Mucosa of descending colon (tissue), 3 donors: ENCODE measurements at regions not wholly inside any gene's neighbourhood (a gene's known extent, or its start where the extent isn't known, plus 50 kb on each side); places are given as distances from the start of the nearest gene placed in this dataset.

ENCODE experiments used
- ATAC-seq: fragments of 200-7000 bp; cut with Tn5 transposase; one replicate; pipeline ENCODE4 v1.9.1; 2020; ENCODE audit warnings: mild to moderate bottlenecking, moderate library complexity
- DNase-seq, 3 donors: peaks; one replicate each; pipeline ENCODE4 v3.0.0-alpha.2; 2020
- H3K36me3 ChIP-seq: fragments of 200-600 bp; one replicate; pipeline ENCODE4 v1.8.0; 2021; ENCODE audit warnings: low read depth, mild to moderate bottlenecking
- H3K4me1 ChIP-seq: fragments of 200-600 bp; one replicate; pipeline ENCODE4 v1.8.0; 2021; ENCODE audit warnings: low read depth, mild to moderate bottlenecking
- H3K4me3 ChIP-seq: fragments of 200-600 bp; one replicate; pipeline ENCODE4 v1.8.0; 2021; ENCODE audit warnings: mild to moderate bottlenecking
- H3K9me3 ChIP-seq: fragments of 200-600 bp; one replicate; pipeline ENCODE4 v1.8.0; 2021; ENCODE audit warnings: mild to moderate bottlenecking
- intact Hi-C, 2 donors: fragments of 100-400 bp; cut with DNase I in 1 of 2; cut with micrococcal nuclease in 1 of 2; formaldehyde crosslinking; loops; one replicate each; pipeline versions ENCODE4 v1.11.0 to v1.11.1; 2022; cut with DNase I, micrococcal nuclease
- TF ChIP-seq, protein P1 (sequence below): fragments of 200-600 bp; IDR thresholded peaks from one replicate; pipeline ENCODE4 v1.8.0; 2022; ENCODE audit warnings: antibody characterized with exemption, mild to moderate bottlenecking
- donor health status: DM: no; HTN: no; CAD: no; lungs with moderate emphysema.
- donor health status: DM: no; HTN: no; CAD: no.
- donor health status: DM: no; HTN: yes; CAD: no.

DNA sequence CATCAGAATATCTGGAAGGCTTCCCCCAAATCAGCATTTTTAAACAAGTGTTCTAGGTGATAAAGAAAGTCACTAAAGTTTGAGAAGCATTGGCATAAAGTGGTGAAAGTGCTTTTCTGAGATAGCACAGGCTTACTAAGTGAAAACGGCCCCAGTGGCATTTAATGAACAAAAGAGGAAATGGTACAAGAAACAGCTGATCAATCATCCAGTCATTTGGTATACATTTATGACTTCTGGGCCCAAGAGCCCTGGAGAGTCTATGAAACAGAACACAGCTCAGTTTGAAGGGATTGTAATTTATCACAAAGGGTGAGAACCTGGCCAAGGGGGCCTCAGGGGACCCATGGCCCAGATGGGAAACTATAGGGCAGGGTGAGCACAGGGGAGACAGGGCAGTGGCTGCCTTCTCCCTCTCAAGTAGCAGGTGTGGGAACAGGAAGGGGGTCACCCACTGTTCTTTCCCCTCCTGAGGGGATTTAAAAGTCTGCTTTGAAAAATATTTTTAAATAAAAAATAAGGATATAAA, 265.5 kb upstream of the ROPN1 start:
- Histone ChIP-seq H3K9me3 (no peaks in the 10 kb centered on the region), H3K4me1 (peaks cover 4% of the 10 kb centered on the region), H3K4me3 (no peak overlapping the region), H3K36me3 (no peaks in the 10 kb centered on the region)
- ATAC-seq (no peak), DNase-seq (no peak)
- TF ChIP-seq, protein P1, sequence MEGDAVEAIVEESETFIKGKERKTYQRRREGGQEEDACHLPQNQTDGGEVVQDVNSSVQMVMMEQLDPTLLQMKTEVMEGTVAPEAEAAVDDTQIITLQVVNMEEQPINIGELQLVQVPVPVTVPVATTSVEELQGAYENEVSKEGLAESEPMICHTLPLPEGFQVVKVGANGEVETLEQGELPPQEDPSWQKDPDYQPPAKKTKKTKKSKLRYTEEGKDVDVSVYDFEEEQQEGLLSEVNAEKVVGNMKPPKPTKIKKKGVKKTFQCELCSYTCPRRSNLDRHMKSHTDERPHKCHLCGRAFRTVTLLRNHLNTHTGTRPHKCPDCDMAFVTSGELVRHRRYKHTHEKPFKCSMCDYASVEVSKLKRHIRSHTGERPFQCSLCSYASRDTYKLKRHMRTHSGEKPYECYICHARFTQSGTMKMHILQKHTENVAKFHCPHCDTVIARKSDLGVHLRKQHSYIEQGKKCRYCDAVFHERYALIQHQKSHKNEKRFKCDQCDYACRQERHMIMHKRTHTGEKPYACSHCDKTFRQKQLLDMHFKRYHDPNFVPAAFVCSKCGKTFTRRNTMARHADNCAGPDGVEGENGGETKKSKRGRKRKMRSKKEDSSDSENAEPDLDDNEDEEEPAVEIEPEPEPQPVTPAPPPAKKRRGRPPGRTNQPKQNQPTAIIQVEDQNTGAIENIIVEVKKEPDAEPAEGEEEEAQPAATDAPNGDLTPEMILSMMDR: no peak
- intact Hi-C loops: no loop called here

DNA sequence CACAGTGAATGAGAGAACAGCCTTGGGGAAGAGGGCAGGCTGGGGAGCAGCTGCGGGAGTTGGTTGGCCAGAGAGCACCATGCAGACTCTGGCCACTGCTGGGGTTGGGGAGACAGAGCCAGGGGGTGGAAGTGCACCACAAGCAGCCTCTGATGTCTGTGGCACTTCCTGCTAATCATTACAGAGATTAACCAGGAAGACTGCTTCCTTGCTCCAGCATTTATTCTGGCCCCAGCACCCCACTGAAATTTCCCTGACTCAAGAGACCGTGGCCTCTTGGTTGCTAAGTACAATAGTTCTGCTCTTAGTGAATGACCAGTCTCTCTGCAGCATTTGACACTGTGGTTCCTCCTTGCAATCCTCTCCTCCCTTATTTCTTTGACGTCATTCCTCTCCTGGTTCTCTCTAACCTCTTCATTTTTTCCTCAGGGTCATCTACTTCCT, 266.2 kb upstream of the ROPN1 start:
- Histone ChIP-seq H3K36me3 (no peaks in the 10 kb centered on the region), H3K9me3 (no peaks in the 10 kb centered on the region), H3K4me3 (no peak overlapping the region), H3K4me1 (peaks cover 4% of the 10 kb centered on the region)
- no peak for ATAC-seq
- DNase-seq: no peak
- TF ChIP-seq, protein P1: no peak
- intact Hi-C loops: no loop called here

GRCh38 chr3:124260206-124260915, 268.4 kb upstream of the ROPN1 start:
- TF ChIP-seq, protein P1: no peak
- Histone ChIP-seq H3K36me3 (no peaks in the 10 kb centered on the region), H3K4me1 (peaks cover 4% of the 10 kb centered on the region), H3K9me3 (no peaks in the 10 kb centered on the region), H3K4me3 (no peak overlapping the region)
- peak; percentile 60 for ATAC-seq
- intact Hi-C loops: no loop called here
- DNase-seq: peak in 2 of 3 donors; percentile 47 to 52

GRCh38 chr3:124261306-124261705, 269.4 kb upstream of the ROPN1 start:
- DNase-seq (no peak), ATAC-seq (no peak)
- Histone ChIP-seq H3K4me1 (no peaks in the 10 kb centered on the region), H3K4me3 (no peak overlapping the region), H3K36me3 (no peaks in the 10 kb centered on the region), H3K9me3 (no peaks in the 10 kb centered on the region)
- intact Hi-C loops: no loop called here
- TF ChIP-seq, protein P1: no peak

DNA sequence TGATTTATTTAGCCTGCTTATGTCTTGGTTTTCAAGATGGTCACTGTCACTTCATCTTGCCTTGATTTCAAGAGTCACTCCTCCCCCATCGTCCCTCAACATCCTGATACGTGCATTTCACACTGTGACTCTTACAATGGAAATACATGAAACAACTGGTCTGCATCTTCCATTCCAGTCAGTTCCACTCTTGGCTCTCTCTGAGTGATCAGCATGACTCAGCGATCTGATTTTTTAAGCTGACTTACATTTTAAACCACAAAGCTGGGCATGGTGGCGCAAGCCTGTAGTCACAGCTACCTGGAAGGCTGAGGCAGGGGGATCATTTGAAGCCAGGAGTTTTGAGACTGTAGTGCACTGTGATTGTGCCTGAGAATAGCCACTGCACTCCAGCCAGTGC, 271.2 kb upstream of the ROPN1 start:
- DNase-seq: no peak
- no peaks in the 10 kb centered on the region for H3K9me3 ChIP-seq
- intact Hi-C loops: no loop called here
- H3K4me3 ChIP-seq: no peak overlapping the region
- TF ChIP-seq, protein P1: no peak
- no peaks in the 10 kb centered on the region for H3K4me1 ChIP-seq
- no peak for ATAC-seq
- no peaks in the 10 kb centered on the region for H3K36me3 ChIP-seq
